ENCODE measurements at regions not wholly inside any gene's neighbourhood (a gene's known extent, or its start where the extent isn't known, plus 50 kb on each side); places are given as distances from the start of the nearest gene placed in this dataset.

DNA sequence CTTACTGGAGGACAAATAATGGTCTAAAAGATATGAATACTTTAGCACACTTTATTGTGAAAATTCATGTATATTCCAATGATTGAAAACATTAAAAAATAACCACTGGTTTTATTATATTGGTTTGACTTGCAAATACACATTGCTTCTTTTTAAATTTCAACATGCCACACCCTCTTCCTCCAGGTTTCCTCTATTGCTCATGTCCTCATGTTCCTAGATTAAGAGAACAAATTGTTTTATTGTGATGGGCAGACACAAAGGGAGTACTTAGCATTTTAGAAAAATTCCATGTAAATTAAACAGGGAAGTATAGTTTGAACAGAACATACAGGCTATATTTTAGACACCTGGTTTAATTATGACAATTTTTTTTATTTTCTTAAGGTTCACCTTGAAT lies 230.6 kb upstream of the GPRIN3 start:
- SMC1A ChIA-PET (ENCODE audit: uncharacterized antibody, unreplicated experiment) = no interaction called here
- in situ Hi-C loops (cut with MboI) = no loop called here
- RAD21 ChIA-PET (ENCODE audit: unreplicated experiment) = no interaction called here
- no peak for FAIRE-seq
- Histone ChIP-seq H2AFZ (ENCODE audit: control insufficient read depth, low read depth, low read length) (no peak overlapping the region), H3K4me1 (ENCODE audit: control insufficient read depth, insufficient read depth, low read length) (no peaks in the 10 kb centered on the region), H3K4me2 (ENCODE audit: control insufficient read depth, insufficient read depth) (no peak overlapping the region), H3K36me3 (ENCODE audit: control insufficient read depth in 2 of 2, insufficient read depth in 2 of 2, low read length in 1 of 2) (no peaks in the 10 kb centered on the region), H3K79me2 (ENCODE audit: control insufficient read depth, insufficient read depth, low read length) (no peaks in the 10 kb centered on the region), H4K20me1 (ENCODE audit: control insufficient read depth, insufficient read depth) (no peaks in the 10 kb centered on the region), H3K9me3 (replicated peaks; ENCODE audit: control insufficient read depth, insufficient read depth, low read length) (no peaks in the 10 kb centered on the region), H3K9ac (ENCODE audit: control insufficient read depth, insufficient read depth, low read length) (no peak overlapping the region), H3K27ac (ENCODE audit: control insufficient read depth, insufficient read depth) (no peak overlapping the region), H3K4me3 (no peak overlapping the region), H3K27me3 (replicated peaks in 1 of 2; ENCODE audit: control insufficient read depth in 2 of 2, insufficient read depth in 2 of 2, low read length in 1 of 2) (no peaks in the 10 kb centered on the region)
- intact Hi-C loops (cut with micrococcal nuclease; ENCODE audit: unreplicated experiment) = no loop called here
- ATAC-seq = no peak
- no peak for DNase-seq (ENCODE audit: low read depth, low spot score)
- POLR2A ChIA-PET = no interaction called here
- BruUV-seq (replicated peaks) = no TSS peak
- TF ChIP-seq BMI1 (IDR thresholded peaks at IDR 0.05; ENCODE audit: borderline replicate concordance) = no peak
- CTCF ChIA-PET = no interaction called here

DNA sequence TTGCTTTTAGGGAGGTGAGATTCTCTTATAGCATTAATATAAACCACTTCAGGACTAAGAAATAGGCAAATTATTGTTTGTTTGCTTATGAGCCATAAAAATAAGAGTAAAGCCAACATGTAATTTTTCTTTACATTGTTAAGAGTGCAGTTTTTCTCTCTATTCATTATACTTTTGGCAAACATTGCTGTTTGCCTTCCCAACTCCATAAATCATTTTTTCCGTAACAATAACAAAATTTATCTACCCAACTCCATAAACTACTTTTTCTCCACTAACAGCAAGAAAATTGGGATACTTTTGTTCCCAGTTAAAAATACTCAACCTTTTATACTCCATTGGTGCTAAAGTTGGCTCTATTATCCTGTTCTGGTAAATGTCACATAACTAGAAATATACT lies 229.7 kb upstream of the GPRIN3 start:
- Histone ChIP-seq H3K4me2 (ENCODE audit: control insufficient read depth, insufficient read depth) (no peak overlapping the region), H3K4me3 (no peak overlapping the region), H3K27ac (ENCODE audit: control insufficient read depth, insufficient read depth) (no peak overlapping the region), H3K27me3 (replicated peaks in 1 of 2; ENCODE audit: control insufficient read depth in 2 of 2, insufficient read depth in 2 of 2, low read length in 1 of 2) (no peaks in the 10 kb centered on the region), H3K36me3 (ENCODE audit: control insufficient read depth in 2 of 2, insufficient read depth in 2 of 2, low read length in 1 of 2) (no peaks in the 10 kb centered on the region), H2AFZ (ENCODE audit: control insufficient read depth, low read depth, low read length) (no peak overlapping the region), H3K79me2 (ENCODE audit: control insufficient read depth, insufficient read depth, low read length) (no peaks in the 10 kb centered on the region), H4K20me1 (ENCODE audit: control insufficient read depth, insufficient read depth) (no peaks in the 10 kb centered on the region), H3K4me1 (ENCODE audit: control insufficient read depth, insufficient read depth, low read length) (no peaks in the 10 kb centered on the region), H3K9ac (ENCODE audit: control insufficient read depth, insufficient read depth, low read length) (no peak overlapping the region), H3K9me3 (replicated peaks; ENCODE audit: control insufficient read depth, insufficient read depth, low read length) (no peaks in the 10 kb centered on the region)
- ChIA-PET RAD21 (ENCODE audit: unreplicated experiment) (no interaction called here), SMC1A (ENCODE audit: uncharacterized antibody, unreplicated experiment) (no interaction called here), CTCF (no interaction called here), POLR2A (no interaction called here)
- DNase-seq (ENCODE audit: low read depth, low spot score) (no peak), FAIRE-seq (no peak), ATAC-seq (no peak)
- TF ChIP-seq CREM (IDR thresholded peaks at IDR 0.05; ENCODE audit: low read depth) = no peak
- TF ChIP-seq, protein P1, sequence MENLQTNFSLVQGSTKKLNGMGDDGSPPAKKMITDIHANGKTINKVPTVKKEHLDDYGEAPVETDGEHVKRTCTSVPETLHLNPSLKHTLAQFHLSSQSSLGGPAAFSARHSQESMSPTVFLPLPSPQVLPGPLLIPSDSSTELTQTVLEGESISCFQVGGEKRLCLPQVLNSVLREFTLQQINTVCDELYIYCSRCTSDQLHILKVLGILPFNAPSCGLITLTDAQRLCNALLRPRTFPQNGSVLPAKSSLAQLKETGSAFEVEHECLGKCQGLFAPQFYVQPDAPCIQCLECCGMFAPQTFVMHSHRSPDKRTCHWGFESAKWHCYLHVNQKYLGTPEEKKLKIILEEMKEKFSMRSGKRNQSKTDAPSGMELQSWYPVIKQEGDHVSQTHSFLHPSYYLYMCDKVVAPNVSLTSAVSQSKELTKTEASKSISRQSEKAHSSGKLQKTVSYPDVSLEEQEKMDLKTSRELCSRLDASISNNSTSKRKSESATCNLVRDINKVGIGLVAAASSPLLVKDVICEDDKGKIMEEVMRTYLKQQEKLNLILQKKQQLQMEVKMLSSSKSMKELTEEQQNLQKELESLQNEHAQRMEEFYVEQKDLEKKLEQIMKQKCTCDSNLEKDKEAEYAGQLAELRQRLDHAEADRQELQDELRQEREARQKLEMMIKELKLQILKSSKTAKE (IDR thresholded peaks at IDR 0.05; ENCODE audit: low read depth, poor library complexity, severe bottlenecking) = no peak
- no peak for TF ChIP-seq ZNF274 (IDR thresholded peaks at IDR 0.05; ENCODE audit: insufficient read depth, insufficient read length)
- TF ChIP-seq, protein P2, sequence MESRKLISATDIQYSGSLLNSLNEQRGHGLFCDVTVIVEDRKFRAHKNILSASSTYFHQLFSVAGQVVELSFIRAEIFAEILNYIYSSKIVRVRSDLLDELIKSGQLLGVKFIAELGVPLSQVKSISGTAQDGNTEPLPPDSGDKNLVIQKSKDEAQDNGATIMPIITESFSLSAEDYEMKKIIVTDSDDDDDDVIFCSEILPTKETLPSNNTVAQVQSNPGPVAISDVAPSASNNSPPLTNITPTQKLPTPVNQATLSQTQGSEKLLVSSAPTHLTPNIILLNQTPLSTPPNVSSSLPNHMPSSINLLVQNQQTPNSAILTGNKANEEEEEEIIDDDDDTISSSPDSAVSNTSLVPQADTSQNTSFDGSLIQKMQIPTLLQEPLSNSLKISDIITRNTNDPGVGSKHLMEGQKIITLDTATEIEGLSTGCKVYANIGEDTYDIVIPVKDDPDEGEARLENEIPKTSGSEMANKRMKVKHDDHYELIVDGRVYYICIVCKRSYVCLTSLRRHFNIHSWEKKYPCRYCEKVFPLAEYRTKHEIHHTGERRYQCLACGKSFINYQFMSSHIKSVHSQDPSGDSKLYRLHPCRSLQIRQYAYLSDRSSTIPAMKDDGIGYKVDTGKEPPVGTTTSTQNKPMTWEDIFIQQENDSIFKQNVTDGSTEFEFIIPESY (IDR thresholded peaks at IDR 0.05) = no peak
- TF ChIP-seq IKZF2 (IDR thresholded peaks at IDR 0.05) = no peak
- no peak for TF ChIP-seq SIX5 (IDR thresholded peaks at IDR 0.05; ENCODE audit: low read depth, low read length, severe bottlenecking)
- no peak for TF ChIP-seq SMAD1 (IDR thresholded peaks at IDR 0.05; ENCODE audit: low read depth, partially characterized antibody)
- TF ChIP-seq ZBED1 (IDR thresholded peaks at IDR 0.05; ENCODE audit: borderline replicate concordance) = no peak
- TF ChIP-seq KDM1A (IDR thresholded peaks at IDR 0.05; ENCODE audit: borderline replicate concordance) = no peak
- in situ Hi-C loops (cut with MboI) (no loop called here), intact Hi-C loops (cut with micrococcal nuclease; ENCODE audit: unreplicated experiment) (no loop called here)
- no TSS peak for BruUV-seq (replicated peaks)
- WGBS (ENCODE audit: insufficient coverage, insufficient replicate concordance, low lambda C conversion rate, missing lambda C conversion rate) = 21% methylated on average over 1 of the region's 1 CpG
